Stimulated activated CD8-positive, alpha-beta memory T cell treated with anti-CD3 and anti-CD28 coated beads, Interleukin-15, amount 100 ng/mL, for 4 hours (primary cell): ENCODE measurements at regions not wholly inside any gene's neighbourhood (a gene's known extent, or its start where the extent isn't known, plus 50 kb on each side); places are given as distances from the start of the nearest gene placed in this dataset.
"Not testable (repeated sequence)": the region's sequence is repeated elsewhere in the genome, so short reads cannot be mapped to it uniquely, and the experiment has no call there.

Experiments
- DNase-seq, 2 donors: peaks; one replicate each; pipeline ENCODE4 v3.0.0-alpha.2; 2020; ENCODE audit warnings: low read depth in 2 of 2

DNA sequence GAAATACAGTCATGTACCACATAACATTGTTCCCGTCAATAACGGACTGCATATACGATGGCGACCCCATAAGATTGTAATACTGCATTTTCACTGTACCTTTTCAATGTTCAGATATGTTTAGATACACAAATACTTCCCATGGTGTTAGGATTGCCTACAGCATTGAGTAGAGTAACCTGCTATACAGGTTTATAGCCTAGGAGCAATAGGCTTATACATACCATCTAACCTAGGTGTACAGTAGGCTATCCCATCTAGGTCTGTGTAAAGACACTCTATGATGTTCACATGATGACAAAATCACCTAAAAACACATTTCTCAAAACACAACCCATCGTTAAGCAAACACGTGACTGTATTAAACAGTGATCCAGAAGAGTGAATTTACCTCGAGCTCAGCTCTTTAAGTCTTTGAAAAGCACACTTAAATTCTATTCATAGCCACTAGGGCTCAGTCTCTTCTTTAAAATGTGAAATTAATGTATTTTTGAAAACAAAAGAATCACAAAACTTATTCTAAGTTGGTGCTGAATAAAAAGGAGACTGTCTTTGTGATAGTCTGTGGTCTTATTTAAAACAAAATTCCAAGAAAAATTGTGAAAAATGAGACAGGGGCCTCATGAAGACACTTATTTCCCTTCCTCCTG lies 239.1 kb upstream of the ARID2 start:
- DNase-seq: no peak

DNA sequence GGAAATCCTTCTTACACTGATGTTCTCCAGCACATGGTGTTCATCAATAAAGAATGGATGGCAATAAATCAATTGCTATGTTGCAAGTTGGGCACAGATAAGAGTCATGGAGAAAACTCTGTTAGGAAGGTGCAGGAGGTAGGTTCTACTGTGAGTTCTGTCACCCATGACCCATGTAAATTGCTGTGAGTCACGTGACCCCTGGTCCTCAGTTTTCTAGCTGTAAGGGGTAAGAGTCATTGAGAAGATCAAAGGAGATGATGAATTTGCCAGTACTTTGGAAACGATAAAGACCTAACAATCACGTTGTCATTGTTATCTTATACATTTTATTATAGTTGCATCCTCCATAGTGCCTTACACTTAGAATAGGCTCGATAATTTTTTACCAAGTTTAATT lies 235.2 kb upstream of the ARID2 start:
- DNase-seq: no peak

DNA sequence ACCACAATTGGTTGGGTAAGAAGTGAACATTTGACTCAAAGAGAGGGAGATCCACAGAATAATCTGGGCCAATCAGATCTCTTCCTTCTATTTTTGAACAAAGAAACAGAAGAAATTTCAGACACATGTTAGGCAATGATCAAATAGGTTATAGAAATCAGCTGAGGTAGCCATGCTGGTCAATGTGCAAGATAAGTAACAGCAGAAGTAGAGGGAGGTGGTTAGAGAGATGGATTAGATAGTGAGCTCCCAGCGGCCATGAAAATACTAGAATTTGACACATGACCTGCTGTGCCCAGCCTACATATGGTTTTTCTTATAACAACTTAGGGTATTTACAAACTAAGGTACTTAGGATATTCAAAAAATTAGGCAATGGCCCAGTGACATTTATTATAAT lies 230.9 kb upstream of the ARID2 start:
- no peak for DNase-seq

DNA sequence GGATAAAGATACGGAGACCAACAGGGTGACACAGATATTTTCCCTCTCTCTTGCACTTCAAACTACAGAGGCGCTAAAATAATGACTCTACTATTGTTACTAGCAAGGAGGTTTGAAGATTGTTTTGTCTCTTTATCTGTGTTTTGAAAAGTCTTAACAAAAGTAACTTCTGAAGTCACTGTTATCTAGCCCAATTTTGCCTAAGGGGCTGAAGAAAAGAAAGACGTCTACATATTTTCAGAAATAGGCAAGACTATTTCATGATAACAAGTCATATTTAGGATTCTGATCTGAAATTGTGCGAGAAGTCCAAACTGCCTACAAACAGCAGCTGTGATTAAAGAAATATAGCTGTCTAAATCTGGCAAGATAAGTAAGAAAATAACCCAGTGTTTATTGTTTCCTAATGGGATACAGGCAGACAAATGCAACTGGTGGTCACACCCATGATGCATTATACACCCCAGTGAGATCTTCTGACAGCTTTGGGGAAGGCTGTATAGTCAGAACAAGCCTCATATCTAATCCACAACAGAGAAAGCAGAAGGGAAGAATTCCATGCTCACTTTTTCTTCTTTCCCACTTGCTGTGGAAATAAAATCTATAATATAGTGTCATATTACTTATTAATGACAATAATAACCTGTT lies 226.9 kb upstream of the ARID2 start:
- DNase-seq: no peak

DNA sequence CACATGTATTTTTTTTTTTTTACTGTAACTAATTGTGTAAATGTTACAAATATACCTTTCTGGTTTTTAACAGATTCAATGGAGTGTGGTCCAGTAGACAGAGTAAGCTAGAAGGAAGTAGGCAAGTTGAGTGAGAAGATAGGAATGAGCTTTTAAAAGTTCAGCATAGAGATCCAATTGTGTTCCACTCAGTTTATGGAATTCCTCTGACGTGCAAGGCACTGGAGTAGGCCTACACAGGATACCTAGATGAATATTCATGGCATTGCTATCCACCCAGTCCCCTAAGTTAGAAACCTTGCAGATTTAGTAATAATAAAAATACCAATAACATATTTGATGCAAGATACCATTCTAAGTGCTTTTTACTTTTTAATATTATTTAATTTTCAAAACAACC lies 225.6 kb upstream of the ARID2 start:
- no peak for DNase-seq

DNA sequence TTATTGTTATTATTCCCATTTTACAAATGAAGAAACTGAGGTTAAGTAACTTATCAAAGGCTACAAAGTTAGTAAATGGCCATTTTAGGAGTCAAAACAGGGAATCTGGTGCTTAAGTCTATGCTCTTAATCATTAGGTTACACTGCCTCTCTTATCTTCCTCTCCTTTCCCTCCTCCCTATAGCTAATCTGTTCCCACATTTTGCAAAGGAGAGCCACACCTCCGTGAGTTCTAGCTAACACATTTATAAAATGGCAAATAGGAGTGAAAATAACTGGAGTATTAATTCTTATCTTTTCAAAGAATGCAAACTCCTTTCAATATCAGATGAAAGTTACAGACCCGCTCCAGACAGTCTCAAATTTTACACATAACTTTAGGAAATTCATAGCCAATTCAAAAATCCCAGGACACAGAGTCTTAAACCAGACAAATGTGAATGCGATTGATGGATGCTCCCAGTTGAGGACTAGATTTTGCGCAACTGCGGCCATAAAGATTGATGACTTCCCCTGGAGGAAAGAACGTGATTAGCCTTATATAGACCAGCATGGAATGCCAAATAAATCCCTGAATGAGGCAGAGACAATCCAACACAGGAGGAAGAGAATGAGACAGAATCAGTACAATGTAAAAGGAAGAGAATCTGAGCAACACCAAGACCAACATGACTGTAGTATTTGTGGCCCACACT lies 225.0 kb upstream of the ARID2 start:
- DNase-seq: no peak

DNA sequence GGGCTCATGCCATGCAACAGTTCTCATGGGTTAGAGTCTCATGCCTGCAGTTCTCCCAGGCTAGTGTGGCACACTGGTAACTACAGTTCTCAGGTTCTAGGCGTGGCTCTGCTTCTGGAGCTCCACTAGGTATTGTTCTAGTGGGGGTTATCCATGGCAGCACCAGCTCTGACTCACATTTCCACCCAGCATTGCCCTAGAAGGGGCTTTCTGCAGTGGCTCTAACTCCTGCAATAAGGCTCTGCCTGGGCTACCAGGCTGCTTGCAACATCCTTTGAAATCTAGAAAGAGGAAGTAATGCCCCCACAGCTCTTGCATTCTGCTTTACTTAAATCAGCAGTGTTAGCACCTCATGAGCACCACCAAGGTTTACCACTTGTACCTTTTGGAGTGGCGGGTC lies 220.3 kb upstream of the ARID2 start:
- DNase-seq: no peak

DNA sequence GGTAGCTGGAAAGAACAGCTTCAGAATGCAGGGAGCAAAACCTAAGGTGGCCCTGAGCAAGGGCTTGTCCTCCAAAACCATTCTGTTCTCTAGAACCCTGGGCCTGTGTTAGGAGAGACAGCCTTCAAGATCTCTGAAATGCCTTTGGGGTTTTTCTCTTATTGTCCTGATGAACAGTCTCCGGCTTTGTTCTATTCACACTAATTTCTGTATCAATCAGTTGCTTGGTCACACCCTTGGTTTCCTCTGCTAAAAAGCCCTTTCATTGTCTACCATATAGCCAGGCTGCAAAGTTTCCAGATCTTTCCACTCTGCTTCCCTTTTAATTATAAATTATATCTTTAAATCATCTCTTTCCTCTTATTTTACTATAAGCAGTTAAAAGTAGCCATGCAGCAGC lies 219.9 kb upstream of the ARID2 start:
- DNase-seq: no peak

DNA sequence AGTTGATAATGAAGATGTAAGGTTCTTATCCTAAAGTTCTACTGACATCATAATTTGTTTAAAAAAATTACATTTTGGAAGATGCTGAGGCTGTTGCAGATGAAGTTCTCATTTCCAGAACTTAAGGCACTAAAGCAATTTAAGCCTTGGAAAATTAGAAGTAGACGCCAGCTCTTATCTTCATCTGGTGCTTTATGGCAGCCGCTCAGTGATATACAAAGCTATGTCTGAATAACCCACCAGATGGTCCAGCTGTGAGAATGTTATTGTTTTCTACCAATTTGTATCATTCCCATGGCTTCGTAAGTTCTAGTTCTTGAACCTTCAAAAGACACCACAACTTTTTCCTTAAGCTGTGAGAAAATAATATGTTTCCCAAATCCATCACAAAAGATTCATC lies 212.1 kb upstream of the ARID2 start:
- no peak for DNase-seq

DNA sequence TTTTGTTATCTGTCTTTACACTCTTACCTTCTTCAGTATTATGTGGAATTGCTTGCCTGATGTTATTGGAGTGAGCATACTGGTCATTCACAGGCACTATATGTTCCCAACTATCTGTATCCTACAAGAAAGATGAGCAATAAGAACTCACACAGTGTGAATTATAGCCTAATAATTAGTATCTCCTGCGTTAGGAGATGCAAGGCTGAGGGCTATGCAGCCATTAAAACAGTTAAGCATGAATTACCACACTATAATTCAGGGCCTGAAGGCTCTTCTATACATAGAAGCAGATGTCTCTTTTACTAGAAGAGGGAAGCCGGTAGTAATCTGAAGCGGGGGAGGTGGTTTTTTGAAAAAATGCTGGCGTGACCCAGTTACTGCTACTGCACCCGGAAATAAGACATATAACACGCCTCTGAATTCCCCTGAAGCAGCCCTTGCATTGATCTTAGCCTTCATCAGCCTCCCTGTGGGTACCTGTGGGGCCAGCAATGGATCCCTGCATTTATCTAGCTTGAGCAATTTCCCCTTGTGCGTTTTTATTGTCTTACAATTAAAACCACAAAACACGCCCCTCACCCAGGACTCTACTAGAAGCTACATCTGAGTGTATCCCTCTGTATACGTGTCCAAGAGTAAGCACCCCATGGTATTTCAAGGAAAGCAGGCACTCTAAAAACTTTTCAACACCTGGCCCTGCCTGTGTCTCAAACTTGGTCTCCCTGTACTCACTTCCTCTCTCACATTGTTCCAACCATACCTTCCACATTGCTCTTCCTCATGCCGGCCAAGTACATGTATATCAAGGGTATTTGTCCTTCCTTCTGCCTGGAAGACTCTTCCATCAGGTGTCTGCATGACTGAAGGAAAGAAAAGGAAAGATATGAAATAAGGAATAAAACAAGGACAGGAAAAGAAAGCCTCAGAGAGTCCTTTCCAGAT lies 210.9 kb upstream of the ARID2 start:
- peak; percentile 13 to 31 for DNase-seq

DNA sequence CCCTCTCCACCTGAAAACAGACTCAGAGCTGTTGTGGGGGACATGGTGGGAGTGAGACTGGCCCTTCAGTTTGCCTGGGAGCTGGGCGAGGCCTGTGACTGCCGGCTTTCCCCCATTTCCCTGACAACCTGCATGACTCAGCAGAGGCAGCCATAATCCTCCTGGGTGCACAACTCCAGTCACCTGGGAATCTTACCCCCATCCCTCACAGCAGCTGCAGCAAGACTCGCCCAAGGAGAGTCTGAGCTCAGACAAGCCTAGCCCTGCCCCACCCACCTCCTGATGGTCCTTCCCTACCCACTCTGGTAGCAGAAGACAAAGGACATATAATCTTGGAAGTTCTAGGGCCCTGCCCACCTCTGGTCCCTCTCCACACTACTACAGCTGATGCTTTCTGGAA lies 207.3 kb upstream of the ARID2 start:
- no peak for DNase-seq

DNA sequence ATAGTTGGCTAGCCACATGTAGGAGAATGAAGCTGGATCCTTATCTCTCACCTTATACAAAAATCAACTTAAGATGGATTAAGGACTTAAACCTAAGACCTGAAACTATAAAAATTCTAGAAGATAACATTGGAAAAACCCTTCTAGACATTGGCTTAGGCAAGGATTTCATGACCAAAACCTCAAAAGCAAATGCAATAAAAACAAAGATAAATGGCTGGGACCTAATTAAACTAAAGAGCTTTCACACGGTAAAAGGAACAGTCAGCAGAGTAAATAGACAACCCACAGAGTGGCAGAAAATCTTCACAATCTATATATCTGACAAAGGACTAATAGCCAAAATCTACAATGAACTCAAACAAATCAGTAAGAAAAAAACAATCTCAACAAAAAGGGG lies 202.7 kb upstream of the ARID2 start:
- DNase-seq: not testable (repeated sequence)

DNA sequence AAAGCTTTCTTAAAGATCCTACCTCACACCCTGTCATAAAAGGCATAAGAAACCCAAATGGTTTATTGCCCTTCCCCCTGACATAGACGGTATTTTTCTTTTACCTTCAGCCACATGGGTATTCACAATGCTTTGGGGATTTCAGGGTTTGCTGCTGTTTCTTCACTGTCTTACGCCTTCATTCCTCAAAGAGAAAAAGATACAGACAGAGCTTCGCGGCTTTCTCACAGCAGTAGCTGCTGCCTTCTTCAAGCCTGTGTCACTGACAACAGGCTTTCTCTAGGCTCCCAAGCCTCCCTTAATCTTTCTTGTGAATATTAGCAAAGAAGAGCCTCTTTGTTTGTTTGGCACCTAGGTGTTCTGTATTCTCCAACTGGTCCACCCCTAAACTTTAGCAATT lies 197.4 kb upstream of the ARID2 start:
- DNase-seq: no peak

DNA sequence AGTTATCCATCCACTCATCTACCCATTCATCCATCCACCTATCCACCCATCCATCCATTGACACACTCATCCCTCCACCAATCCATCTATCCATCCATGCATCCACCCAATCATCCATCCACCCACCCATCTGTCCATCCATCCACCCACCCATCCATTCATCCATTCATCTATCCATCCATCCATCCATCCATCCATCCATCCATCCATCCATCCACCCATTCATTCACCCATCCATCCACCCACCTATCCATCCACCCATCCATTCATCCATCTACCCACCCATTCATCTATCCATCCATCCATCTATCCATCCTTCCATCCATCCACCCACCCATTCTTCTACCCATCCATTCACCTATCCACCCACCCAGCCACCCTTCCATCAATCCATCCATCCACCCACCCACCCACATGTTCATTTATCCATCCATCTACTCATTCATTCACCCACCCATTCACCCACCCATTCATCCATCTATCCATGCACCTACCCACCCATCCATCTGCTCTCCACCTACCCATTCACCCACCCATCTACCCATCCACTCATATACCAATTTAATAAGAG lies 193.8 kb upstream of the ARID2 start:
- no peak for DNase-seq

DNA sequence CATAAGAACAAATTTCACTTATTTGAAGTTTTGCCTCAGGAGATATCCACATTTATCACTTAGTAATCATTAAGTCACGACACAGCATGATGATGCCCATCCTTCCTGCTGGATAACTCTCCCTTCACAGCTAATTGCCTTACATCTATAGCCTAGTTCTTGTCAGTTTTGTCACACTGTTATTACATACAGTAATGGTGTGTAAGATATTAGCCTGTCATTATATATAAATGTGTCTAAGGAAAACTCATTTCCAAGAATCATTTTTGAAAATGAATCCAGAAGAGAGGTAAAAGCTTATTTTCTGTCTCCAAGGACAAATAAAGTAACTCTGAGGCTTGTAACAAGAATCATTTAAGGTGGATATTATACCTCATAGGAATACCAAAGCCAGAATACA lies 193.2 kb upstream of the ARID2 start:
- DNase-seq: no peak

DNA sequence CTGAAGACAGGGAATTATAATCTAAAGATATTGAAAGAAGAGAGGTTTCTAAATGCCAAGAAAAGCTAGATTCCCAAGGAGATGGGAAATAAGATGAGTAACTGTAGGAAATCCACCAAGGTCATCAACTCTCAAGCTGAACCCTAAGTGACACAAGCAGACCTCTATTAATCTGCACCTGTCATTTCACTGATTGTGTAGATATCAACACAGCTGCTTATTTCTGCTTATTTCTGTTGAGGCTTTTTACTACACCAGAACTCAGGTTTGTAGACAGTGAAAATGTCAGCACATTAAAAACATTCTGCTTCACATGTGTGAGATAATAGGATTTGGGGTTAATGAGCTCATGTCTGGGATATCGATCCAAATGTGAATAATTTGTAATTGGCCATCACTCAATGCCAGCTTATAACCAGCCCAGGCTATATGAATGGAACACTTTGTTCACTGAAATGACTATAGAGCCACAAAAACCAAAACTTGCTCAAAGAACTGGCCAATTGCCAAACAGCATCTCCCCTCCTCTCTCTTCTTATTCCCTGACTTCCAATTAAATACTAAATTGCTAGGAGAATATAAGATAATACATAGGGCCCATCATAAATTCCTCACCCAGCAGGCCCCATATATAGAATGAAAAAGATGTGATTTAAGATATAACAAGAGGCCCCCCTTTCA lies 188.7 kb upstream of the ARID2 start:
- DNase-seq: no peak

DNA sequence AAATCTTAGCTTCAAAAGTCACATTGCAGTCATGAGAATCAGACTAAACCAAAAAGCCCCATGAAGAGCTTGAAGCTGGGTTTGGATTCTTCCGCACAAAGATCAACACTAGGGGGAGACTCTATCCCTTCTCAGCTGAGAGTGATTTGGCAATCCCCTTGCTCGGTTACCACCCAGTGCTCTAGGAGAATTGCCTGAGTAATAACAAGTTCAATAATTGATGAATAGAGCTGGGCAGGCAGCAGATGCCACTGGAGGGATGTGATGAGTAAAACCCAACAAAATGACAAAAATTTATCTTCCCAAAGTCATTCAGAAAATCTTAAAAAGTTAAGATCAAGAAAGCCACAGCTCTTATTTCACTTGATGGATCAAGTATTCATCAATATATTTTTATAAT lies 185.6 kb upstream of the ARID2 start:
- DNase-seq: peak in 1 of 2 donors; percentile 31

DNA sequence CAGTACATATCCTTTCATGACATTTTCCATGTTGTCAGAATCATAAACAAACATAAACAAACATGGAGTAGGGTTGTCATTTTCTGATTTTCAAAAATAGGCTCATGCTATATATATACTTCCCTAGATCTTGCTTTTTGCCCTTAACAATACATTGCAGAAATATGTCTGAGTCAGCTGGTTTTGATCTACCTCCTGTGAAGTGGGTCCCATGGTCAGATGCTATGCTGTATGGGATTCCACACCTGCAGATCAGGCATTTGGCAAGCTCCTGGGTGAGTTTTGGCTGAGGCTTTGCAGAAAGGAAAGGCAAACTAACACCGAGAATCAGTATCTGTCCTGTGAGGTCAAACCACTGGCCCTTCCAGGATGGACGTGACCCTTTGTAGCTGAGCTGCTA lies 183.0 kb upstream of the ARID2 start:
- DNase-seq: no peak

DNA sequence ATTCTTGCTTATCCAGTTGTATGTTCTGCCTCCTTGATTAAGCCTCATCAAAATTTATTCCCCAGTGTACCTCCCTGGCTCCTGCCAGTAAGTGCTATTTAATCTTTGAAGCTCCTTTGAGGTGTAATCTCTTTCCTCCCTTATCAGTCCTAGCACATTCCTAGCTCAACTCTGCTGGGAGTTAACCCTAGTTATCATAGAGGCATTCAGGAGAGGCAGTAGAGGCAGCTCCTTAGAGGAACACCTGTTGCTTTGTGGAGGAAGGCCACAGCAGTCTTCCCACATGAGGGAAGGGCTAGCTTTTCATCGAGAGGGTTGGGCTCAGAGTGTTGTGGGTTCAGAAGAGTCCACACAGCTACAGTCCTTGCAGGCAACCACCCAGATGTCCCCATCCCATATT lies 182.4 kb upstream of the ARID2 start:
- no peak for DNase-seq

DNA sequence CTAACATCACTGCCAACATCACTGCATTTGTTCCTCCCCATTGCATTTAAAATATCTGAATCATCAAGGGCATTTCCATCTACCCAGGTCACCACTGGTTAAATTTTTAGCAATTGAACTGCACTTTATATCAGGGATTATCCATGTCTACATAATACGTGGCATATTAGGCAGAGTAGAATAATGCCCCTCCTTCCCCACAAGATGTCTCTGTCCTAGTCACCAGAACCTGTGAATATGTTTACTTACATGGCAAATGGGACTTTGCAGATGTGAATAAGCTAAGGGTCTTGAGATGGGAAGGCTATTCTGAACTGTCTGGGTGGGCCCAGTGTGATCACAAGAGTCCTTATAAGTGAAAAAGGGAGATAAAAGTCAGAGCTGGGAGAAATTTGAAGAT lies 181.7 kb upstream of the ARID2 start:
- DNase-seq: no peak

DNA sequence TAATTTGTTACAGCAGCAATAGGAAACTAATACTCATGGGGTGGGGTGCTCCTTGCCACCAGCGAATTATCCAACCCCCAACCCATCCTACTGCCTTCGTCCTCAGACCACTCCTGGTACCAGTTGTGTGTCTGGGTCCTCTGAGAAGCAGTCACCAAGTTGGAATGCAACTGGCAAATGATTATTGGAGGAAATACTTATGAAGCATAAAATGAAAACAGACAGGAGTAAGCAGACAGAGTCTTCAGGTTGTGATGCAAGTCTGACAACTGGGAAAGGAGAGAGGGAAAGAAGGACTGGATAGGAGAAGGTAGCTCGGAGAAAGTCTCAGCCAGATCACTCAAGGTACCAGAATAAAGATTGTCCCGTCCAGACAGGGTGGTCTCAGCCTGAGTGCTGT lies 181.1 kb upstream of the ARID2 start:
- no peak for DNase-seq
